ENCODE measurements at regions not wholly inside any gene's neighbourhood (a gene's known extent, or its start where the extent isn't known, plus 50 kb on each side); places are given as distances from the start of the nearest gene placed in this dataset.
"Not testable (repeated sequence)": the region's sequence is repeated elsewhere in the genome, so short reads cannot be mapped to it uniquely, and the experiment has no call there.

DNA sequence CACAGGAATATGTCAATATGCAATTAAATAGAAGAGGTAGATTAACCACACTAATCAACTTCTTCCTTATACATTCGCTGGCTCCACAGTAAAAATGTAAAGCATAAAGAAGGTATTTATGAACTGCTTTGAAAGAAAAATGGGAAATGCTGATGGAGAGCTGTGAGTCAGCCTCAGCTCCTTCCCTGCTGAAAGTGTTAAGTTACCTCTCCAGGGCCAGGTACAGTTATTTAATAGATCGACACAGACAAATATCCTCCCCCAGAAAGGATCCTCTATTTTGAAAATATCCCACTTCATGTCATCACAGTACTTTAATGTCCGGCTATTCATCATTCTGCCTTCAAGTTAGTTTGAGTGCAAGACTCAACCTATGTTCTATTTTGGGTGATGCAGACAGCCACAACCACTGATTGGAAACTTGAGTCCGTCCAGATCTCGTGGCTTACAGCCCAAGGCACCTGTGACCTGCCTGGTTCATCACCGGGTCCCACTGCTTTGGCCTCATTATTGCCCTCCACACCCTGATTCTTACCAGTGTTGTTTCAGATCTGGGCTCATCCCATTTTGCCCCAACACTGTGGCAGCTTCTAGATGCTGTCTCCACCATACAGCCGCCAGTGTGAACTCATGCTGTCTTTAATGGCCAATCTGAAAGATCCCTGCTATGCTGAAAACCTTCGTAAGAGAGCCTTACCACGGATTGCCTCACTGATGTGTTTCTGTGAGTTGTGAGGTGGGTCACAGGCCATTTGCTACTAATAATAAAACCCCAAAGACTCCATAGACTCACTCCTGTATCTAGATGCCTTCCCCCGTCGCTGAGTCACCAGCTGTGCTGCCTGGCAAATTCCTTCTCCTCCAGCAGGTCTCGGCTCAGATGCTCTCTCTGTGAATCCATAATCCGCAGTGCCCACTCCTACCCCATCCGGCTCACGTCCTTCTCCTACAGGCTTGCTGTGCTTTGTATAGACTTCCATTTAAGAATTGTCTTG is 56.2 kb upstream of the DDAH1 start:
- peak; percentile 78 for DNase-seq

DNA sequence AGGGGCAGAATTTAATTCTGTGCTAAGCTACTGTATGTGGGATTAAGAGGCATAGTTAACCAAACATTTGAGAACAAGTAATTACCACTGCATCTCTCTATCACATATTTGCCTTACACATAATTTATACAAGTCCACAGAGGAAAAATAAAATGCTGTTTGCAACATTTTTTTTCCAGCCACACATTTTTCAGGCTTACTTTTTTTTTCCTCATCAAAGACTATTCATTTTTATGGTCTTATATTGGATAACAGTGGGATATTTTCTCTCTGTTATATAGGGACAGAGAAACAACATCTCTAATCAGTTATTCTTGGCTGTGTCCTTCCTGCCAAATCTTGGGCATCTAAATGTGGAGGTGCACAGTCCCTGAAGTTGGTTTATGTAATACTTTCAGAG is 57.5 kb upstream of the DDAH1 start:
- not testable (repeated sequence) for DNase-seq

DNA sequence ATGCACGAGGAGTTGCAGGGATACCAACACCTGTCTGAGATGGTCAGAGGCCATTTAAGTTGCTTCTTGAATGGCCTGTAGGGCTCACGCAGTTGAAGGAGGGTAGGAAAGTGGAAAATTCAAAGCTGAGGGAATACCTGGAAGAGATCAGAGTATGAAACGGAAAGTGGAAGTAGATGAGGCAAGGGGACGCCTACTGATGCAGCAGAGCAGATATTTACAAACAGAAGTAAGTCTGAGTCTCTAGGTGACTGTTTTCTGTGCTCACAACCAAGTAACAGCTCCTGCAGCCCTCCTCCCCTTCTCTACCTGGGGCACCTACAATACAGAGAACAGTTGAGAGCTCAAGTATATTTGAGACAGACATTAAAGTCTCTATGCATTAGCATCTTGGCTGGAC is 57.5 kb upstream of the CCN1 start:
- DNase-seq = not testable (repeated sequence)

DNA sequence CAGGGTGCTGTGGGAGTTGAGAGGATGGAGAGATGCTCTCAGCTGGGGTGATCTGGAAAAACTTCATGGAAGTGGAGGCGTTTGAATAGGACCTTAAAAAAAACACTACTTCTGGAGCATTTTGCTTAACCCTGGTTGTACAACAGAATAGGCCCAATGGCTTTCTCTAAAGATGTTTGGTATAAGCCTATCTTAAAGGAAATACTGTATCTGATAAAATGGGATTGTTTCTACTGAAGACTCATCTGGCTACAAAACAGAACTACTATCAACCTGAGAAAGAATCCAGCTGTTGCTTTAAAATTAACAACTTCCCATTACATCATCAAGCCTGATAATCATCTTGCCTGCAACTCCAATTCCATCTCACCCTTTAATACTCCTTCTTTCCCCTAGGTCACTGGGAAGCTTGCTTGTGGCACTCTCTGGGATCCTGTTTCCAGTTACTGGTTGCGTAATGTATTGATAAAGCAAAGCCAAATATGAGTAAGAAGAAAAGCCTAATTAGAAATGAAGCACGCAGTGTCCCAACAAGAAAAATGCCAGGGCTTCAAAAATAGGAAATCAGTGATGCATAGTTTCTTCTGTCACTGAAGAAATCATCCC is 56.2 kb upstream of the CCN1 start:
- DNase-seq = not testable (repeated sequence)

DNA sequence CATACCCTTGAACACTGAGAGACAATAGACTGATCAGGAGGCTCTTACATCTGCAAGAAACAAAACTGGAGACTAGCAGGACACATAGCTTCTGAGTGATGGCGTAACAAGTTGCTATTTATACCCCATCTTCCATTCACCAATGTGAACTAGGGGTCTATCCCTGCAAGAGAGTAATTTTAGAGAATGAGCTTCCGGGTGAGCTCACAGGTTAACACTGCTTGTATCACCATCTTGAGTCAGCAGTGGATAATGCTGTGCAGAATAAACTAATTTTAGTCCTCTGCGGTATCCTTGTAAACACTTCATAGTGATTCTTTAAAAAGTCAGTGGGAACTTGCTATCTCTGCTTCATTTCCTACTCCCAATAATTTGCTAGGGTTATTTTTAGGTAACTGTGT is 55.0 kb upstream of the CCN1 start:
- not testable (repeated sequence) for DNase-seq

- DNase-seq = not testable (repeated sequence)
Observed at GRCh38 chr1:85526216-85526615, 54.3 kb upstream of the CCN1 start.

DNA sequence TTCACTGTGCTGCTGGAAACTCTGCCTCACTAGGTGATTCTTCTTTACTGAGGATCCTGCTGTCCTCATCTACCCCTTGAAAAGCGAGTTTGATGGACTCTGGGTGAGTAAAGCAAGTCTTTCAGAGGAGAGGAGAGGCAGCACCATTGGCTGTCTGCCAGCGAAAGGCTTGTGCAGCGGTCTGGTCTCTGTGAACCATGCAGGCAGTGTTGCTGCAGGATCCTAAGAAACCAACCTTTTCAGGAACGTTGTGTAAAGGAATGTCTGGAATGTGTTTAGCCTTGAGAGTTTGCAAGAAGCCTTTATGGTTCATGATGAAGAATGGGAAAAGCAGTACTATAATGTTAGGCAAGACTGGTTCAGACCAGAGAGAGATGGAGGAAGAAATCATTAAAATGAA is 53.4 kb upstream of the CCN1 start:
- peak; percentile 96 for DNase-seq

Measured in islet precursor cell (in vitro differentiated cells).